Muscle of arm (tissue), 1 donor: ENCODE measurements at regions not wholly inside any gene's neighbourhood (a gene's known extent, or its start where the extent isn't known, plus 50 kb on each side); places are given as distances from the start of the nearest gene placed in this dataset.
"Not testable (repeated sequence)": the region's sequence is repeated elsewhere in the genome, so short reads cannot be mapped to it uniquely, and the experiment has no call there.

Experiments used
- DNase-seq: peaks from one replicate; pipeline ENCODE4 v3.0.0-alpha.2; 2013

DNA sequence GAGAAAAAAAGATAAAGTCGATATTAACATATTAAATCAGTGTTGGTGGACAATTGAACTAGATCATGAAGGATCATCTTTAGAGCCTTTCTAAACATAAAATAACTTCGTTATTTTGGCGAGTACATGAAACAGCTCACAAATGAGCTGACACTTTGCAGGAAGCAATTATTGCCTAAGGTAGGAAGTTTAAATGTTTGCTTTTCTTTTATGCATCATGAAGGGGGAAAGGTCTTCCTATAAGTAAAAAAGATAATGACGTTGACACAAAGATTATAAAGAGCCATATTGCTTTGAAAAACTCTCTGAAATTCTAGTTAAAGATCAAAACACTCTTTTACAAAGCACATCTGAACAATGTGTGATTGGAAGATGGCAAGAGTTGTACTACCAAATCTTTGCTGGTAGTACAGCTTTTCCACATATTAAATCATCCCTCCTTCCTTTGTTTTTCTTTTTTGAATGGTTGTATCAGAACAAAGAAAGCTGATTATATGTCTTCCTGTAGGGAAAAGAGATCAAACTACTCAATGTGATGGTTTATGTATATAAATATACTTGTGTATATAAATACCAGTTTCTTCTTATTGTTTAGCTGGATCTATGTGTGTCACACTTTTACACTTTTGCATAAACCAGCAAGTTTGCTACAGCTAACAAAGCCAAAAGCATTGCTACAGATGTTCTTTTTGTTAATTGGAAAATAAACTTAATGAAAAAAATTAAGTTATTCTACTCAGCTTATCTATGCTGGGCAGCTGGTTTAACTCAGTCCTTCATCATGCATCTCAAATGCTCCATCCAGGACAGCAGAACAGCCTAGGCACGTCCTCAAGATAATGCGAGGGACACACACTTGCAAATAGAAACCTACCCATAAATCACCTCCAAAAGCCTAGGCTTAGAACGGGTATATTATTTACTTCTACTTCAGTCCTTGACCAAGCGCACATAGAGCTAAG is 850.8 kb upstream of the ROBO1 start:
- DNase-seq, result no peak

- no peak for DNase-seq
Observed at GRCh38 chr3:80612366-80612765, 844.6 kb upstream of the ROBO1 start.

DNA sequence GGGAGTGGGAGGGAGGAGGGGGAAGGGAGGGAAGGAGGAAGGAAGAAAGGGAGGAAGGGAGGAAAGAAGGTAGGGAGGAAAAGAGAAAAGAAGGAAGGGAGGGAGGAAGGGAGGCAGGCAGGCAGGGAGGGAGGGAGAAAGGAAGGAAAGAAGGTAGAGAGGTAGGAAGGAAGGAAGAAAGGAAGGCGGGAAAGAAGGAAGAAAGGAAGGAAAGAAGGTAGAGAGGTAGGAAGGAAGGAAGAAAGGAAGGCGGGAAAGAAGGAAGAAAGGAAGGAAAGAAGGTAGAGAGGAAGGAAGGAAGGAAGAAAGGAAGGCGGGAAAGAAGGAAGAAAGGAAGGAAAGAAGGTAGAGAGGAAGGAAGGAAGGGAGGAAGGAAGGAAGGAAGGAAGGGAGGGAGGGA is 840.3 kb upstream of the ROBO1 start:
- DNase-seq, result not testable (repeated sequence)

- DNase-seq, result no peak
Observed at GRCh38 chr3:80606073-80606472, 838.3 kb upstream of the ROBO1 start.

- no peak for DNase-seq
Observed at GRCh38 chr3:80601479-80601878, 833.7 kb upstream of the ROBO1 start.

- DNase-seq, result no peak
Observed at GRCh38 chr3:80592792-80593191, 825.0 kb upstream of the ROBO1 start.

- DNase-seq, result no peak
Observed at GRCh38 chr3:80586338-80586737, 818.5 kb upstream of the ROBO1 start.

DNA sequence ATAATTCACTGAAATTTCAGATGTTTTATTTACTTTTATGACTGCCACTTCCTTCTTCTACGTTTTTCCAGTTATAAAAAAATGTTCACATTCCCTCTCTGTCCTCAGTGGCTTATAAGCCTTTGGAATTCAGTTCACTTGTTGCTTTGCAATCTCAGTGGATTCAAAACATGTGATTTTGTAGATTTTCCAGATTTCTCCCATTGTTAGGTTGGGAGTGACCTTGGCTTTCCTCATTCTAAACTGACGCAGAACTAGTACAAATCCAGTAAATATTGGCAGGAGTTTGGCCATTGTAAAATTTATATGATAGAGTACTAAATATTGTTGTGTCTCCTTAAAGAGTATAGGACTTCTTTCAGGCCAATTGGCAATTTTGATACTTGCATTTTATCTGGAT is 812.3 kb upstream of the ROBO1 start:
- DNase-seq, result peak; percentile 5

- no peak for DNase-seq
Observed at GRCh38 chr3:80564391-80564790, 796.6 kb upstream of the ROBO1 start.

GRCh38 chr3:80559701-80560100 is 791.9 kb upstream of the ROBO1 start:
- DNase-seq, result no peak

DNA sequence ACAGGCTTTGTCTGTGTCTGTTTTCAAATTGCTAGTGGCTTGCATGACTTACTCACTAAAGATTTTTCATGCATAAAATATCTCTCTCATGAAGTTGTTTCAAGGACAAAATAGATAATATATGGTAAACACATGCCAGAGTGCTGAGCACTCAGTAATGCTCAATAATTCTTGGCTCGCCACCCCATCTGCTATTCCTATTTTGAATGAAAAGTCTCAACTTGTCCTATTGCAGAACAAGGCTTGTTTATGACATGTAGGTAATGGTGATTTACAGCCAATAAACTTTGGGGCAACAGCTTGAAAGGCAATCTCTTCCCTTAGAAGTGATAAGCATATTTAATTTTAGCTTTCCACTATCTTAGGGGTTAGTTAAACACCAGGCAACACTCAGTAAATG is 789.0 kb upstream of the ROBO1 start:
- DNase-seq, result no peak

GRCh38 chr3:80554304-80554703 is 786.5 kb upstream of the ROBO1 start:
- DNase-seq, result no peak

- no peak for DNase-seq
Observed at GRCh38 chr3:80553211-80553610, 785.4 kb upstream of the ROBO1 start.

DNA sequence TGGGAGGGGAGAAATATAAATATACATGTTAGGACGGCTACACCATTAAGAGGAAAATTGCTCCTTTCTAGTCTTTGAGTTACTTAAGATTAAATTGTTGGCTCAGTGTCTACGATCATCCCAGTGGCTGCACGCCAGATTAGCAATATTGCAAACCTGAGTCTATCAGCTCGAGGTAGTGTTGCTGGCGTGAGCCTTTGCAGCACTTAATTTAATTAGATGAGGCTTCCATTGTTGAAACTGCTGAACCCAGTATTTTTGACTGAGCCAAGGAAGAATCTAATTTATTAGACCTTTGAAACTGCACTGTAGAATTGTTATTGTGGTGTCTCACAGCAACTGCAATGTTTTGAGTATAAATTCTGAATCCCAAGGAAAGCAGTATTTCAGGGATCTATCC is 782.4 kb upstream of the ROBO1 start:
- peak; percentile 18 for DNase-seq

DNA sequence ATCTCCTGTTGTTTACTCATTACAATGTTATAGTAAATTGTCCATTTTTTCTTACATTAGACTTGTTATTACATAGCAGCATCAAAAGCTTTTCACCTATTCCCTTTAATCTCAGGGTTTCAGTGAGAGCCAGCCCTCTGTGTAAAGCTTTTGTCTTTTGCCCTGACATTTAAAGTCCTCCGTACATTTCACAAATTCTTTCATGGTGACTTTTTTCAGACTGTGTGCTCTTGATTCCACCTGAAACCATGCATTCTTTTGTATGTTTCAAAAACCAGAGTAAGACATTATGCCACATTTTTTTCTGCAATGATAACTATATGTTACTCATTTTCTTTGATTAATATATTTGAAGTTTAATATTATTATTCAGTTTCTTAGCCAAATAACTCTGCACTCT is 781.4 kb upstream of the ROBO1 start:
- DNase-seq, result no peak

GRCh38 chr3:80543154-80543553 is 775.4 kb upstream of the ROBO1 start:
- no peak for DNase-seq

GRCh38 chr3:80542456-80542855 is 774.7 kb upstream of the ROBO1 start:
- no peak for DNase-seq

- DNase-seq, result no peak
Observed at GRCh38 chr3:80537680-80538079, 769.9 kb upstream of the ROBO1 start.

GRCh38 chr3:80535286-80535685 is 767.5 kb upstream of the ROBO1 start:
- DNase-seq, result no peak

DNA sequence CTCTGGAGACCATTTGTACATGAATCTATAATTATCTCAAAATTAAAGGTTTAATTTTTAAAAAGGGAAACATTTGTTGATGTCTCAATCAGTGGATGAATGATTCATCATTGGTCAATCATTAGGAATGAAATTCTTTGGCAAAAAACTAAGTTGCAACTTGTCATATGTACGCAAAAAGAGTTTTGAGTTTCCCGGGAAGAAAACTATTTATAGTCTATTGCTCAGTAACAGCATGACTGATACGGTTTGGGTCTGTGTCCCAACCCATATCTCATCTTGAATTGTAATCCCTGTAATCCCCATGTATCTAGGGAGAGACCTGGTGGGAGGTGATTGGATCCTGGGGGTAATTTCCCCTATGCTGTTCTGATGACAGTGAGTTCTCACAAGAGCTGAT is 765.8 kb upstream of the ROBO1 start:
- no peak for DNase-seq

- no peak for DNase-seq
Observed at GRCh38 chr3:80526153-80526552, 758.4 kb upstream of the ROBO1 start.

GRCh38 chr3:80521081-80521480 is 753.3 kb upstream of the ROBO1 start:
- DNase-seq, result no peak

GRCh38 chr3:80519436-80519835 is 751.6 kb upstream of the ROBO1 start:
- DNase-seq, result no peak

DNA sequence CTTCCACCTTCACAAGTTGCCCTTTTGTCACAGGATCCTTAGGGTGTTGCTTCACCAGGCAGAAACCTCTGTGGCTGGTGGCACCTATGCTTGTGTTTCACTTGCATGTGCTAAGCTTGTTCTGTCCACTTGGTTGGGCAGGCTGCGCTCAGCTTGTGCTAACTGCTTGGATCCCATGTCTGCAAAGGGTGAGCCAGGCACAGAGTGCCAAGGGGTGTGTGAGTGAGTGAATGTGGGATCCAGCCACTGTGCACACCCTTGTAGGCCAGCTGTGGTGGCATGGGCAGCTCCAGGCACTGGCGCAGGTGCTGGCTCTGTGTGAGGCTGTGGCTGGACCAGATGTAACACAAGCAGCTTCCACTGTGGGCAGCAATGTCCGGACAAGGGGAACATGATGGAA is 728.7 kb upstream of the ROBO1 start:
- no peak for DNase-seq
